AG04449 (cell line): ENCODE measurements at regions not wholly inside any gene's neighbourhood (a gene's known extent, or its start where the extent isn't known, plus 50 kb on each side); places are given as distances from the start of the nearest gene placed in this dataset.

Experiments
- CTCF ChIA-PET: fragments of 350-600 bp; formaldehyde crosslinking; extraction: SDS; loops from one replicate; lab custom pipeline; 2021; ENCODE audit warnings: antibody characterized with exemption; lab: Yijun Ruan, JAX
- POLR2A ChIA-PET: fragments of 400-600, 350-600 bp; formaldehyde crosslinking; extraction: SDS; loops from one replicate; lab custom pipeline; 2020; ENCODE audit warnings: antibody characterized with exemption, inconsistent platforms; lab: Yijun Ruan, JAX
- DNase-seq: peaks from one replicate; pipeline ENCODE4 v3.0.0-alpha.2; 2010; ENCODE audit warnings: low read depth, low spot score
- H3K4me3 ChIP-seq: 2 replicates; pipeline ENCODE4 v1.5.1; 2011; ENCODE audit warnings: low read depth, mild to moderate bottlenecking, control low read depth, low read length
- CTCF ChIP-seq: IDR thresholded peaks from one replicate; pipeline ENCODE4 v1.5.1; 2011; ENCODE audit warnings: mild to moderate bottlenecking, moderate library complexity, low read length, control low read depth, inconsistent platforms; ENCODE audit not compliant: insufficient read depth; ENCODE audit errors: missing control alignments

- CTCF ChIA-PET, result interaction anchor here (1.3 kb wide), 1 partner anchor 12 kb away, joined by 3 read pairs; no protein-coding TSS in a partner anchor
- H3K4me3 ChIP-seq, result no peak overlapping the region
- no peak for TF ChIP-seq CTCF
- POLR2A ChIA-PET, result interaction anchor here (0.9 kb wide), 1 partner anchor 110 kb away, joined by 3 read pairs; no protein-coding TSS in a partner anchor
- DNase-seq, result peak; percentile 0
Measured at GRCh38 chr3:31423482-31423881, 109.2 kb upstream of the STT3B start.

GRCh38 chr3:31425401-31425800 lies 107.3 kb upstream of the STT3B start:
- ChIA-PET CTCF (no interaction called here), POLR2A (no interaction called here)
- no peak overlapping the region for H3K4me3 ChIP-seq
- DNase-seq, result no peak
- TF ChIP-seq CTCF, result no peak

GRCh38 chr3:31427623-31428022 lies 105.1 kb upstream of the STT3B start:
- ChIA-PET POLR2A (no interaction called here), CTCF (no interaction called here)
- H3K4me3 ChIP-seq, result no peak overlapping the region
- no peak for TF ChIP-seq CTCF
- no peak for DNase-seq

- DNase-seq, result no peak
- POLR2A ChIA-PET, result no interaction called here
- CTCF ChIA-PET, result no interaction called here
- no peak for TF ChIP-seq CTCF
- H3K4me3 ChIP-seq, result no peak overlapping the region
Measured at GRCh38 chr3:31431321-31431720, 101.4 kb upstream of the STT3B start.

- ChIA-PET CTCF (interaction anchor here (0.9 kb wide), 1 partner anchor 9 kb away, joined by 3 read pairs; no protein-coding TSS in a partner anchor), POLR2A (no interaction called here)
- no peak for DNase-seq
- TF ChIP-seq CTCF, result no peak
- H3K4me3 ChIP-seq, result no peak overlapping the region
Measured at GRCh38 chr3:31432897-31433678, 99.6 kb upstream of the STT3B start.

- H3K4me3 ChIP-seq, result no peak overlapping the region
- POLR2A ChIA-PET, result no interaction called here
- CTCF ChIA-PET, result interaction anchor here (0.9 kb wide), 1 partner anchor 9 kb away, joined by 3 read pairs; no protein-coding TSS in a partner anchor
- no peak for DNase-seq
- no peak for TF ChIP-seq CTCF
Measured at GRCh38 chr3:31433679-31433992, 99.1 kb upstream of the STT3B start.
